ENCODE measurements at regions not wholly inside any gene's neighbourhood (a gene's known extent, or its start where the extent isn't known, plus 50 kb on each side); places are given as distances from the start of the nearest gene placed in this dataset.

- intact Hi-C loops (cut with DNase I): no loop called here
- Histone ChIP-seq H3K4me1 (no peaks in the 10 kb centered on the region), H3K27ac (no peak overlapping the region), H3K27me3 (no peaks in the 10 kb centered on the region), H3K4me3 (no peak overlapping the region), H3K36me3 (no peaks in the 10 kb centered on the region), H3K9me3 (no peaks in the 10 kb centered on the region)
- DNase-seq: no peak
- 55 to 59% methylated on average over 2 of the region's 2 CpGs for WGBS, 2 donors
- TF ChIP-seq EP300 (IDR thresholded peaks at IDR 0.05) (no peak), CTCF (IDR thresholded peaks at IDR 0.05) (no peak), POLR2AphosphoS5 (IDR thresholded peaks at IDR 0.05) (no peak), POLR2A (IDR thresholded peaks at IDR 0.05) (no peak)
Observed at GRCh38 chr5:125180231-125180829, 433.9 kb upstream of the ZNF608 start.

GRCh38 chr5:125181159-125181558 is 434.7 kb upstream of the ZNF608 start:
- TF ChIP-seq CTCF (IDR thresholded peaks at IDR 0.05): no peak
- no peak for TF ChIP-seq POLR2A (IDR thresholded peaks at IDR 0.05)
- TF ChIP-seq EP300 (IDR thresholded peaks at IDR 0.05): no peak
- no peak for TF ChIP-seq POLR2AphosphoS5 (IDR thresholded peaks at IDR 0.05)
- WGBS, 2 donors: 70 to 80% methylated on average over 1 of the region's 1 CpG
- intact Hi-C loops (cut with DNase I): no loop called here

GRCh38 chr5:125181955-125182354 is 435.5 kb upstream of the ZNF608 start:
- 93 to 99% methylated on average over 1 of the region's 1 CpG for WGBS, 2 donors
- DNase-seq: no peak
- Histone ChIP-seq H3K9me3 (no peaks in the 10 kb centered on the region), H3K4me3 (no peak overlapping the region), H3K27ac (no peak overlapping the region), H3K27me3 (no peaks in the 10 kb centered on the region), H3K36me3 (no peaks in the 10 kb centered on the region), H3K4me1 (no peaks in the 10 kb centered on the region)
- intact Hi-C loops (cut with DNase I): no loop called here
- TF ChIP-seq POLR2A (IDR thresholded peaks at IDR 0.05) (no peak), POLR2AphosphoS5 (IDR thresholded peaks at IDR 0.05) (no peak), CTCF (IDR thresholded peaks at IDR 0.05) (no peak), EP300 (IDR thresholded peaks at IDR 0.05) (no peak)

More at GRCh38 chr5:125181159-125181558, 434.7 kb upstream of the ZNF608 start:
- Histone ChIP-seq H3K36me3 (no peaks in the 10 kb centered on the region), H3K27ac (no peak overlapping the region), H3K9me3 (no peaks in the 10 kb centered on the region), H3K4me1 (no peaks in the 10 kb centered on the region), H3K27me3 (no peaks in the 10 kb centered on the region), H3K4me3 (no peak overlapping the region)
- no peak for DNase-seq

- 96 to 100% methylated on average over 1 of the region's 1 CpG for WGBS, 2 donors
- Histone ChIP-seq H3K27me3 (no peaks in the 10 kb centered on the region), H3K4me3 (no peak overlapping the region), H3K27ac (no peak overlapping the region), H3K36me3 (no peaks in the 10 kb centered on the region), H3K9me3 (no peaks in the 10 kb centered on the region), H3K4me1 (no peaks in the 10 kb centered on the region)
- TF ChIP-seq POLR2AphosphoS5 (IDR thresholded peaks at IDR 0.05) (no peak), POLR2A (IDR thresholded peaks at IDR 0.05) (no peak), EP300 (IDR thresholded peaks at IDR 0.05) (no peak), CTCF (IDR thresholded peaks at IDR 0.05) (no peak)
- intact Hi-C loops (cut with DNase I): no loop called here
- DNase-seq: no peak
Observed at GRCh38 chr5:125185740-125186139, 439.3 kb upstream of the ZNF608 start.

GRCh38 chr5:125186911-125187375 is 440.5 kb upstream of the ZNF608 start:
- no peaks in the 10 kb centered on the region for H3K27me3 ChIP-seq
- 91 to 93% methylated on average over 4 of the region's 4 CpGs for WGBS, 2 donors
- no peaks in the 10 kb centered on the region for H3K36me3 ChIP-seq
- intact Hi-C loops (cut with DNase I): no loop called here
- H3K9me3 ChIP-seq: no peaks in the 10 kb centered on the region
- no peak overlapping the region for H3K4me3 ChIP-seq
- DNase-seq: no peak
- H3K27ac ChIP-seq: no peak overlapping the region
- no peaks in the 10 kb centered on the region for H3K4me1 ChIP-seq
- TF ChIP-seq POLR2AphosphoS5 (IDR thresholded peaks at IDR 0.05) (no peak), POLR2A (IDR thresholded peaks at IDR 0.05) (no peak), CTCF (IDR thresholded peaks at IDR 0.05) (no peak), EP300 (IDR thresholded peaks at IDR 0.05) (no peak)

All from sigmoid colon (tissue), 6 donors.